Endothelial cell of umbilical vein (primary cell): ENCODE measurements at regions not wholly inside any gene's neighbourhood (a gene's known extent, or its start where the extent isn't known, plus 50 kb on each side); places are given as distances from the start of the nearest gene placed in this dataset.

Source experiments
- BruUV-seq: library from RNA; stranded (reverse); fragments of 400-500 nt; replicated peaks from 2 replicates; lab custom pipeline; 2021; lab: Mats Ljungman, UMichigan
- CTCF ChIA-PET: fragments of 300-600, 350-600 bp; sonication (Branson Sonifier 250); formaldehyde crosslinking; loops from one replicate; lab custom pipeline; 2021; ENCODE audit warnings: antibody characterized with exemption, inconsistent platforms; lab: Charles Lee
- POLR2A ChIA-PET: fragments of 300-600, 350-600 bp; sonication (Branson Sonifier 250); formaldehyde crosslinking; loops from one replicate; lab custom pipeline; 2021; ENCODE audit warnings: antibody characterized with exemption, inconsistent platforms; lab: Charles Lee
- DNase-seq: peaks from one replicate; pipeline ENCODE4 v3.0.0-alpha.2; 2011; ENCODE audit warnings: low read depth, low spot score
- FAIRE-seq: peaks from 2 replicates; lab custom pipeline; 2011; peaks lifted over from hg19 to GRCh38; lab: Jason Lieb, UNC
- H2AFZ ChIP-seq: 2 replicates; pipeline ENCODE4 v1.6.0; 2012; ENCODE audit warnings: low read depth, low read length, control low read depth, inconsistent platforms
- H3K27ac ChIP-seq: 2 replicates; pipeline ENCODE4 v1.5.1; 2011; ENCODE audit warnings: low read depth, mild to moderate bottlenecking, control low read depth, low read length, moderate library complexity; ENCODE audit not compliant: insufficient read depth
- H3K27me3 ChIP-seq, 2 experiments: 2 replicates each; pipeline versions ENCODE4 v1.6.0 to v1.6.1; 2011; ENCODE audit warnings: low read length in 2 of 2, mixed read lengths in 1 of 2; ENCODE audit not compliant: control insufficient read depth in 2 of 2, insufficient read depth in 2 of 2
- H3K36me3 ChIP-seq, 2 experiments: 2 replicates in 1 of 2; 3 replicates in 1 of 2; pipeline ENCODE4 v1.5.1; 2011; ENCODE audit warnings: low read length in 2 of 2, mild to moderate bottlenecking in 1 of 2, moderate library complexity in 1 of 2; ENCODE audit not compliant: control insufficient read depth in 2 of 2, insufficient read depth in 2 of 2; ENCODE audit errors: extremely low read depth in 1 of 2
- H3K4me1 ChIP-seq: 3 replicates; pipeline ENCODE4 v1.5.1; 2011; ENCODE audit warnings: mild to moderate bottlenecking, low read length; ENCODE audit not compliant: control insufficient read depth, insufficient read depth; ENCODE audit errors: extremely low read depth
- H3K4me2 ChIP-seq: 2 replicates; pipeline ENCODE4 v1.6.1; 2011; ENCODE audit warnings: low read length, control low read depth, mixed read lengths; ENCODE audit not compliant: insufficient read depth
- H3K4me3 ChIP-seq, 3 experiments: fragments of 200-600 bp in 1 of 3; sonication (generic), shearing (Covaris generic) in 1 of 3; replicated peaks in 1 of 3; 2 replicates each; pipeline ENCODE4 v1.5.1; 2011 to 2016; ENCODE audit warnings: control low read depth in 3 of 3, low read length in 3 of 3, mild to moderate bottlenecking in 2 of 3, inconsistent platforms in 1 of 3, low read depth in 1 of 3, moderate library complexity in 1 of 3; ENCODE audit not compliant: insufficient read depth in 1 of 3
- H3K79me2 ChIP-seq: 2 replicates; pipeline ENCODE4 v1.6.0; 2012; ENCODE audit warnings: low read length, inconsistent platforms; ENCODE audit not compliant: control insufficient read depth, insufficient read depth
- H3K9ac ChIP-seq: replicated peaks from 2 replicates; pipeline ENCODE3; 2011; ENCODE audit warnings: low read length, control low read depth; ENCODE audit not compliant: insufficient read depth; ENCODE audit errors: extremely low read depth
- H3K9me1 ChIP-seq: replicated peaks from 3 replicates; pipeline ENCODE4 v1.6.0; 2011; ENCODE audit warnings: mild to moderate bottlenecking, low read length; ENCODE audit not compliant: control insufficient read depth, insufficient read depth; ENCODE audit errors: extremely low read depth
- H3K9me3 ChIP-seq: replicated peaks from 2 replicates; pipeline ENCODE4 v1.5.1; 2012; ENCODE audit warnings: low read length, inconsistent platforms; ENCODE audit not compliant: control insufficient read depth, insufficient read depth
- H4K20me1 ChIP-seq: replicated peaks from 2 replicates; pipeline ENCODE3; 2011; ENCODE audit warnings: mild to moderate bottlenecking, low read length; ENCODE audit not compliant: control insufficient read depth, insufficient read depth; ENCODE audit errors: extremely low read depth
- CTCF ChIP-seq, 2 donors: IDR thresholded peaks; 1 replicate in 1 of 2; 2 replicates in 1 of 2; pipeline ENCODE4 v1.5.1; 2011; ENCODE audit warnings: low read length in 2 of 2, mild to moderate bottlenecking in 2 of 2, moderate library complexity in 2 of 2, control low read depth in 1 of 2, inconsistent platforms in 1 of 2, low read depth in 1 of 2; ENCODE audit not compliant: insufficient read depth in 1 of 2; ENCODE audit errors: extremely low read depth in 1 of 2
- EZH2 ChIP-seq: IDR thresholded peaks from 2 replicates; pipeline ENCODE4 v1.6.1; 2012; ENCODE audit warnings: borderline replicate concordance, low read depth, mild to moderate bottlenecking, moderate library complexity, low read length, inconsistent platforms; ENCODE audit not compliant: severe bottlenecking
- FOS ChIP-seq: IDR thresholded peaks from 2 replicates; pipeline ENCODE4 v1.6.1; 2011; ENCODE audit warnings: mild to moderate bottlenecking, low read length, moderate library complexity, borderline replicate concordance; ENCODE audit not compliant: insufficient read depth
- GATA2 ChIP-seq: IDR thresholded peaks from 2 replicates; pipeline ENCODE4 v1.7.0; 2011; ENCODE audit warnings: low read depth, mild to moderate bottlenecking, moderate library complexity, mixed read lengths, low read length; ENCODE audit not compliant: insufficient read length, insufficient read depth
- JUN ChIP-seq: IDR thresholded peaks from 2 replicates; pipeline ENCODE4 v1.6.1; 2011; ENCODE audit warnings: borderline replicate concordance, low read depth; ENCODE audit not compliant: insufficient read length, insufficient read depth
- MAX ChIP-seq: IDR thresholded peaks from 2 replicates; pipeline ENCODE4 v1.6.1; 2011; ENCODE audit not compliant: insufficient read depth, insufficient read length
- MYC ChIP-seq: IDR thresholded peaks from one replicate; pipeline ENCODE4 v1.6.1; 2011; ENCODE audit warnings: mild to moderate bottlenecking, low read depth, low read length
- POLR2A ChIP-seq: IDR thresholded peaks from 2 replicates; pipeline ENCODE4 v1.6.1; 2012; ENCODE audit warnings: low read depth, mild to moderate bottlenecking, control low read depth, low read length
- POLR2AphosphoS5 ChIP-seq: IDR thresholded peaks from 2 replicates; pipeline ENCODE4 v1.6.1; 2012; ENCODE audit warnings: low read depth, mild to moderate bottlenecking, control low read depth, low read length, moderate library complexity; ENCODE audit not compliant: insufficient read depth
- dilution Hi-C: fragments of 300-500 bp; cut with MboI; formaldehyde crosslinking; loops from one replicate; pipeline ENCODE4 v1.15.0; 2019; ENCODE audit warnings: low sequenced_read_pairs; ENCODE audit not compliant: extremely low pct_ligation_motif_present
- intact Hi-C: fragments of 100-400 bp; cut with micrococcal nuclease; formaldehyde crosslinking; loops from one replicate; pipeline ENCODE4 v1.10.0; 2022

DNA sequence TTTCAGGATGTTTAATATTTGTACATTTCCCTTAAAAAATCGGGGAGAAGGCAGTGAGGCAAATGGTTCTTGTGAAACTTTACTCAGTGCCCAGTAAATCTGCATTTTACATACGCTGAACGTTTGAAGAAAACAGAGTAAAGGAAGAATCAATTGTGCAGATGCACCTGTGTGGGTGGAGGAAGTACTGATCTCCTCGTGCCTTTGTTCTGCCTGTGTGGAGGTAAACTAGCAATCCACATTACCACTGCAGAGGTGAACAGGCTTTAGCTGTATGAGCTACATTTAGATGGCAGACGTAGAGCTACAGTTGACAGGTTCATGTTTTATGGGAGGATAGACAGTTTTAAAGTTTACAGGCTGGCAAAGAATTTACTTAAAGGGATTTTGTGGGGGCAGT is 62.7 kb upstream of the VIPR2 start:
- Histone ChIP-seq H3K79me2 (no peaks in the 10 kb centered on the region), H4K20me1 (no peaks in the 10 kb centered on the region), H3K27me3 (no peaks in the 10 kb centered on the region), H2AFZ (no peak overlapping the region), H3K4me2 (no peak overlapping the region), H3K27ac (no peak overlapping the region), H3K36me3 (no peaks in the 10 kb centered on the region), H3K9me1 (no peaks in the 10 kb centered on the region), H3K9me3 (peaks cover under 1% of the 10 kb centered on the region), H3K4me1 (no peaks in the 10 kb centered on the region), H3K9ac (no peak overlapping the region), H3K4me3 (no peak overlapping the region)
- intact Hi-C loops (no loop called here), dilution Hi-C loops (no loop called here)
- ChIA-PET POLR2A (no interaction called here), CTCF (no interaction called here)
- TF ChIP-seq MAX (no peak), MYC (no peak), EZH2 (no peak), GATA2 (no peak), FOS (no peak), POLR2A (no peak), POLR2AphosphoS5 (no peak), CTCF (IDR thresholded peaks at IDR 0.05; ENCODE audit: extremely low read depth in 1 of 2, insufficient read depth in 1 of 2, low read depth in 1 of 2, low read length in 2 of 2) (no peak), JUN (no peak)
- BruUV-seq: no TSS peak
- FAIRE-seq (no peak), DNase-seq (no peak)
